ENCODE measurements at regions not wholly inside any gene's neighbourhood (a gene's known extent, or its start where the extent isn't known, plus 50 kb on each side); places are given as distances from the start of the nearest gene placed in this dataset.

DNA sequence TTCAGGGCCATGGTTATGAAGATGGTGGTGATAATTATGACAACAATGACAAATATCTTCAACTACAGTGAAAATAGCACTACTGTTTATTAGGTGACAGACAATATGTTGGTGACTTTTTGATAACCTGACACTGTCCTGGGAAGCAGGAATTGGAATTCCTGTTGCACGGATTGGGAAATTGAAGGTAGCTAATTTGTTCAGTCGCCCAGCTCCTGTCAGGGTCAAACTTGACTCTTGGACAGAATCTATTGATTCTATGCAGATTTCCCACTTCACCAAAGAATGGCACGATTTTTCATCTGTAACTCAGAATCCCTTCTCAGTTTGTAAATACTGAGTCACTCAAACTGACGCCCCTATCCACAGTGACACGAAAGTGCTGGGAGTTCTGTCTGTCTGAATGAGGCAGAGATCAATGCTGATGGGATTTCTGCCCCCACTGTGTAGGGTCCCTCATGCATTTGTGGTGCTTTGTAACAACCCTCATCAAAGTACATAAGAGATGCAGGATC is 779.5 kb upstream of the ID2 start:
- no peak for TF ChIP-seq POLR2A (IDR thresholded peaks at IDR 0.05)
- TF ChIP-seq, protein P1, sequence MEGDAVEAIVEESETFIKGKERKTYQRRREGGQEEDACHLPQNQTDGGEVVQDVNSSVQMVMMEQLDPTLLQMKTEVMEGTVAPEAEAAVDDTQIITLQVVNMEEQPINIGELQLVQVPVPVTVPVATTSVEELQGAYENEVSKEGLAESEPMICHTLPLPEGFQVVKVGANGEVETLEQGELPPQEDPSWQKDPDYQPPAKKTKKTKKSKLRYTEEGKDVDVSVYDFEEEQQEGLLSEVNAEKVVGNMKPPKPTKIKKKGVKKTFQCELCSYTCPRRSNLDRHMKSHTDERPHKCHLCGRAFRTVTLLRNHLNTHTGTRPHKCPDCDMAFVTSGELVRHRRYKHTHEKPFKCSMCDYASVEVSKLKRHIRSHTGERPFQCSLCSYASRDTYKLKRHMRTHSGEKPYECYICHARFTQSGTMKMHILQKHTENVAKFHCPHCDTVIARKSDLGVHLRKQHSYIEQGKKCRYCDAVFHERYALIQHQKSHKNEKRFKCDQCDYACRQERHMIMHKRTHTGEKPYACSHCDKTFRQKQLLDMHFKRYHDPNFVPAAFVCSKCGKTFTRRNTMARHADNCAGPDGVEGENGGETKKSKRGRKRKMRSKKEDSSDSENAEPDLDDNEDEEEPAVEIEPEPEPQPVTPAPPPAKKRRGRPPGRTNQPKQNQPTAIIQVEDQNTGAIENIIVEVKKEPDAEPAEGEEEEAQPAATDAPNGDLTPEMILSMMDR (IDR thresholded peaks at IDR 0.05): no peak

All from adrenal gland (tissue), 5 donors.